Fibroblast of skin of back (primary cell): ENCODE measurements at regions not wholly inside any gene's neighbourhood (a gene's known extent, or its start where the extent isn't known, plus 50 kb on each side); places are given as distances from the start of the nearest gene placed in this dataset.
A peak's percentile ranks its signal among the peaks of the same experiment; 100 is the strongest.
"Not testable (repeated sequence)": the region's sequence is repeated elsewhere in the genome, so short reads cannot be mapped to it uniquely, and the experiment has no call there.

Experiments used
- DNase-seq: peaks from one replicate; pipeline ENCODE4 v3.0.0-alpha.2; 2013

- no peak for DNase-seq
These were observed 502.2 kb upstream of the OLFM3 start for GRCh38 chr1:102498929-102499328.

GRCh38 chr1:102497810-102498209 lies 501.1 kb upstream of the OLFM3 start:
- DNase-seq, result peak; percentile 5

- no peak for DNase-seq
These were observed 475.8 kb upstream of the OLFM3 start for GRCh38 chr1:102472520-102472919.

- no peak for DNase-seq
These were observed 474.0 kb upstream of the OLFM3 start for GRCh38 chr1:102470767-102471166.

- no peak for DNase-seq
These were observed 469.8 kb upstream of the OLFM3 start for GRCh38 chr1:102466487-102466886.

- no peak for DNase-seq
These were observed 466.6 kb upstream of the OLFM3 start for GRCh38 chr1:102463328-102463727.

- DNase-seq, result not testable (repeated sequence)
These were observed 445.6 kb upstream of the OLFM3 start for GRCh38 chr1:102442317-102442716.

GRCh38 chr1:102435483-102435882 lies 438.8 kb upstream of the OLFM3 start:
- DNase-seq, result no peak

GRCh38 chr1:102434421-102434820 lies 437.7 kb upstream of the OLFM3 start:
- DNase-seq, result peak; percentile 26

GRCh38 chr1:102431253-102431652 lies 434.5 kb upstream of the OLFM3 start:
- DNase-seq, result no peak

GRCh38 chr1:102420034-102420433 lies 423.3 kb upstream of the OLFM3 start:
- DNase-seq, result no peak
